Ishikawa (cell line): ENCODE measurements at regions not wholly inside any gene's neighbourhood (a gene's known extent, or its start where the extent isn't known, plus 50 kb on each side); places are given as distances from the start of the nearest gene placed in this dataset.

Experiments
- CEBPB ChIP-seq: IDR thresholded peaks from 2 replicates; pipeline ENCODE4 v1.6.1; 2012
- CREB1 ChIP-seq: IDR thresholded peaks from 2 replicates; pipeline ENCODE4 v1.6.1; 2012; ENCODE audit warnings: low read depth
- EGR1 ChIP-seq: IDR thresholded peaks from 2 replicates; pipeline ENCODE4 v1.6.1; 2012
- EP300 ChIP-seq: IDR thresholded peaks from 2 replicates; pipeline ENCODE4 v1.6.1; 2012; ENCODE audit warnings: borderline replicate concordance
- FOXM1 ChIP-seq: IDR thresholded peaks from 2 replicates; pipeline ENCODE4 v1.6.1; 2012; ENCODE audit warnings: low read depth, borderline replicate concordance
- MAX ChIP-seq: IDR thresholded peaks from 2 replicates; pipeline ENCODE4 v1.6.1; 2012
- NFIC ChIP-seq: IDR thresholded peaks from 2 replicates; pipeline ENCODE4 v1.6.1; 2012
- RAD21 ChIP-seq: IDR thresholded peaks from 2 replicates; pipeline ENCODE4 v1.6.1; 2012; ENCODE audit warnings: low read depth
- REST ChIP-seq: IDR thresholded peaks from 2 replicates; pipeline ENCODE4 v1.6.1; 2012; ENCODE audit warnings: low read depth, mild to moderate bottlenecking
- TAF1 ChIP-seq: IDR thresholded peaks from 2 replicates; pipeline ENCODE4 v1.6.1; 2012; ENCODE audit warnings: low read depth, mild to moderate bottlenecking
- TCF12 ChIP-seq: IDR thresholded peaks from 2 replicates; pipeline ENCODE4 v1.6.1; 2012; ENCODE audit warnings: low read depth
- TEAD4 ChIP-seq: IDR thresholded peaks from 2 replicates; pipeline ENCODE4 v1.6.1; 2012
- USF1 ChIP-seq: IDR thresholded peaks from 2 replicates; pipeline ENCODE4 v1.6.1; 2012
- YY1 ChIP-seq: IDR thresholded peaks from 2 replicates; pipeline ENCODE4 v1.6.1; 2012; ENCODE audit warnings: low read depth
- ZBTB7A ChIP-seq: IDR thresholded peaks from 2 replicates; pipeline ENCODE4 v1.6.1; 2012; ENCODE audit warnings: low read depth

GRCh38 chr5:124053340-124053739, 541.4 kb downstream of the CSNK1G3 start:
- TF ChIP-seq TEAD4 (no peak), NFIC (no peak)

GRCh38 chr5:124052201-124052600, 540.2 kb downstream of the CSNK1G3 start:
- TF ChIP-seq TAF1 = no peak
- no peak for TF ChIP-seq FOXM1
- no peak for TF ChIP-seq NFIC
- TF ChIP-seq EP300 = no peak
- no peak for TF ChIP-seq RAD21
- no peak for TF ChIP-seq TCF12
- no peak for TF ChIP-seq YY1
- TF ChIP-seq REST = no peak
- no peak for TF ChIP-seq EGR1
- no peak for TF ChIP-seq TEAD4

- no peak for TF ChIP-seq EP300
- no peak for TF ChIP-seq TCF12
- no peak for TF ChIP-seq YY1
- TF ChIP-seq MAX = no peak
- TF ChIP-seq TEAD4 = no peak
- no peak for TF ChIP-seq FOXM1
Measured at GRCh38 chr5:124050120-124050770, 538.3 kb downstream of the CSNK1G3 start.

GRCh38 chr5:124045412-124045811, 533.4 kb downstream of the CSNK1G3 start:
- no peak for TF ChIP-seq EP300
- no peak for TF ChIP-seq CEBPB
- no peak for TF ChIP-seq TEAD4
- no peak for TF ChIP-seq MAX

GRCh38 chr5:124044613-124045012, 532.6 kb downstream of the CSNK1G3 start:
- TF ChIP-seq EGR1 = no peak
- TF ChIP-seq RAD21 = no peak
- TF ChIP-seq ZBTB7A = no peak
- TF ChIP-seq TCF12 = no peak
- TF ChIP-seq REST = no peak

GRCh38 chr5:124043456-124043855, 531.5 kb downstream of the CSNK1G3 start:
- TF ChIP-seq TAF1 (no peak), USF1 (no peak), CEBPB (no peak), EGR1 (no peak), FOXM1 (no peak), ZBTB7A (no peak), REST (no peak), TCF12 (no peak), CREB1 (no peak), EP300 (no peak), TEAD4 (no peak), RAD21 (no peak), YY1 (no peak)
